ENCODE measurements at regions not wholly inside any gene's neighbourhood (a gene's known extent, or its start where the extent isn't known, plus 50 kb on each side); places are given as distances from the start of the nearest gene placed in this dataset.
A peak's percentile ranks its signal among the peaks of the same experiment; 100 is the strongest.
"Not testable (repeated sequence)": the region's sequence is repeated elsewhere in the genome, so short reads cannot be mapped to it uniquely, and the experiment has no call there.

- no peaks in the 10 kb centered on the region for H3K9me3 ChIP-seq (ENCODE audit: control insufficient read depth in 2 of 2, insufficient read depth in 1 of 2, low read length in 1 of 2)
- no peaks in the 10 kb centered on the region for H3K4me1 ChIP-seq (ENCODE audit: control insufficient read depth in 2 of 2, insufficient read depth in 2 of 2, low read length in 2 of 2)
- WGBS: 10% methylated on average over 34 of the region's 34 CpGs
- H3K36me3 ChIP-seq (ENCODE audit: control insufficient read depth in 2 of 2, insufficient read depth in 2 of 2, low read length in 1 of 2): no peaks in the 10 kb centered on the region
- DNase-seq (ENCODE audit: low read depth in 6 of 9, low spot score in 9 of 9): no peak
- H3K27ac ChIP-seq (ENCODE audit: low read depth in 1 of 2, low read length in 1 of 2): peak overlapping the region in 1 of 2 donors; percentile 25
- H3K27me3 ChIP-seq (ENCODE audit: control insufficient read depth in 2 of 2, insufficient read depth in 1 of 2, low read length in 1 of 2): peaks cover 0 to 4% of the 10 kb centered on the region in 2 donors
- H3K4me3 ChIP-seq (ENCODE audit: low read length in 2 of 2): peak overlapping the region in 1 of 2 donors; percentile 25
Measured at GRCh38 chr7:54932818-54933543, 85.8 kb upstream of the EGFR start.

DNA sequence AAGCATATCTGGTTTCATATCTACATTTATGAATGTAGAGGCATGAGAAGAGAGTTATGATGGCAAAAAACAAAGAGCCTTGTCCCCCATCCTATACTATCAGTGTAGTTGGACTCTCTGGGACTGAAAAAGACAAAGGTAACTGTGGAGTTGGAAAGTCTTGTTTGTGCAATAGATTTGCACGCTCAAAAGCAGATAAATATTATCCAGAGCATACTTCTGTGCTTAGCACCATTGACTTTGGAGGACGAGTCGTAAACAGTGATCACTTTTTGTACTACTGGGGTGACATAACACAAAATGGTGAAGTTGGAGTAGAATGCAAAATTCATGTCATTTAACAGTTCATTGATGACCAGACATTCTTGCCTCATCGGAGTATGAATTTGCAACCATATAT is 85.2 kb upstream of the EGFR start:
- Histone ChIP-seq H3K27me3 (ENCODE audit: control insufficient read depth in 2 of 2, insufficient read depth in 1 of 2, low read length in 1 of 2) (peaks cover 0 to 4% of the 10 kb centered on the region in 2 donors), H3K4me1 (ENCODE audit: control insufficient read depth in 2 of 2, insufficient read depth in 2 of 2, low read length in 2 of 2) (no peaks in the 10 kb centered on the region), H3K4me3 (ENCODE audit: low read length in 2 of 2) (no peak overlapping the region), H3K27ac (ENCODE audit: low read depth in 1 of 2, low read length in 1 of 2) (no peak overlapping the region), H3K36me3 (ENCODE audit: control insufficient read depth in 2 of 2, insufficient read depth in 2 of 2, low read length in 1 of 2) (no peaks in the 10 kb centered on the region), H3K9me3 (ENCODE audit: control insufficient read depth in 2 of 2, insufficient read depth in 1 of 2, low read length in 1 of 2) (no peaks in the 10 kb centered on the region)
- WGBS: 91% methylated on average over 4 of the region's 4 CpGs
- no peak for DNase-seq (ENCODE audit: low read depth in 6 of 9, low spot score in 9 of 9)

- no peak overlapping the region for H3K4me3 ChIP-seq (ENCODE audit: low read length in 2 of 2)
- WGBS: 93% methylated on average over 3 of the region's 3 CpGs
- no peaks in the 10 kb centered on the region for H3K9me3 ChIP-seq (ENCODE audit: control insufficient read depth in 2 of 2, insufficient read depth in 1 of 2, low read length in 1 of 2)
- DNase-seq (ENCODE audit: low read depth in 6 of 9, low spot score in 9 of 9): no peak
- no peaks in the 10 kb centered on the region for H3K4me1 ChIP-seq (ENCODE audit: control insufficient read depth in 2 of 2, insufficient read depth in 2 of 2, low read length in 2 of 2)
- H3K27ac ChIP-seq (ENCODE audit: low read depth in 1 of 2, low read length in 1 of 2): no peak overlapping the region
- no peaks in the 10 kb centered on the region for H3K36me3 ChIP-seq (ENCODE audit: control insufficient read depth in 2 of 2, insufficient read depth in 2 of 2, low read length in 1 of 2)
- no peaks in the 10 kb centered on the region for H3K27me3 ChIP-seq (ENCODE audit: control insufficient read depth in 2 of 2, insufficient read depth in 1 of 2, low read length in 1 of 2)
Measured at GRCh38 chr7:54940748-54941147, 78.1 kb upstream of the EGFR start.

GRCh38 chr7:54944179-54944578 is 74.6 kb upstream of the EGFR start:
- no peak for DNase-seq (ENCODE audit: low read depth in 6 of 9, low spot score in 9 of 9)
- H3K36me3 ChIP-seq (ENCODE audit: control insufficient read depth in 2 of 2, insufficient read depth in 2 of 2, low read length in 1 of 2): no peaks in the 10 kb centered on the region
- H3K9me3 ChIP-seq (ENCODE audit: control insufficient read depth in 2 of 2, insufficient read depth in 1 of 2, low read length in 1 of 2): no peaks in the 10 kb centered on the region
- no peaks in the 10 kb centered on the region for H3K27me3 ChIP-seq (ENCODE audit: control insufficient read depth in 2 of 2, insufficient read depth in 1 of 2, low read length in 1 of 2)
- no peak overlapping the region for H3K4me3 ChIP-seq (ENCODE audit: low read length in 2 of 2)
- no peaks in the 10 kb centered on the region for H3K4me1 ChIP-seq (ENCODE audit: control insufficient read depth in 2 of 2, insufficient read depth in 2 of 2, low read length in 2 of 2)
- 90% methylated on average over 3 of the region's 3 CpGs for WGBS
- no peak overlapping the region for H3K27ac ChIP-seq (ENCODE audit: low read depth in 1 of 2, low read length in 1 of 2)

DNA sequence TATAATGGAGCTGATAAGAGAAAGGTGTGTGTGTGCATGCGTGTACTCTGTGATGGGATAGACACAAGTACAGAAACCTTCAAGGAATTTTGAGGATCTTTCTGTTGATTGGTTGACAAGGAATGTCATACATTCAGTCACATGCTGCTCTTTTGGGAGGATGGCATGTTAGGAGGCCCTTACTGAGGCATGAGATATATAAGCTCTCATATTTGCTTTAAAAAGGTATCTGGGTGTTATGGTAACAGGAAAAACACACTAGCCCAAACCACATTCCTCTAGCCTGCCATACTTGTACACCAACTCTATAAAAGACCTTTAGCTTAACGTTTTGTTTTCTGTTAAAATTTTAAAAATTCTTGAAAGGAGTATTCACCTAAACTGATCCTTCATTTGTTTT is 72.5 kb upstream of the EGFR start:
- peak overlapping the region in 1 of 2 donors; percentile 43 for H3K27ac ChIP-seq (ENCODE audit: low read depth in 1 of 2, low read length in 1 of 2)
- no peaks in the 10 kb centered on the region for H3K4me1 ChIP-seq (ENCODE audit: control insufficient read depth in 2 of 2, insufficient read depth in 2 of 2, low read length in 2 of 2)
- H3K27me3 ChIP-seq (ENCODE audit: control insufficient read depth in 2 of 2, insufficient read depth in 1 of 2, low read length in 1 of 2): no peaks in the 10 kb centered on the region
- 93% methylated on average over 2 of the region's 2 CpGs for WGBS
- H3K9me3 ChIP-seq (ENCODE audit: control insufficient read depth in 2 of 2, insufficient read depth in 1 of 2, low read length in 1 of 2): no peaks in the 10 kb centered on the region
- no peak overlapping the region for H3K4me3 ChIP-seq (ENCODE audit: low read length in 2 of 2)
- H3K36me3 ChIP-seq (ENCODE audit: control insufficient read depth in 2 of 2, insufficient read depth in 2 of 2, low read length in 1 of 2): no peaks in the 10 kb centered on the region
- DNase-seq (ENCODE audit: low read depth in 6 of 9, low spot score in 9 of 9): no peak

- no peak overlapping the region for H3K27ac ChIP-seq (ENCODE audit: low read depth in 1 of 2, low read length in 1 of 2)
- H3K4me3 ChIP-seq (ENCODE audit: low read length in 2 of 2): no peak overlapping the region
- no peaks in the 10 kb centered on the region for H3K27me3 ChIP-seq (ENCODE audit: control insufficient read depth in 2 of 2, insufficient read depth in 1 of 2, low read length in 1 of 2)
- H3K9me3 ChIP-seq (ENCODE audit: control insufficient read depth in 2 of 2, insufficient read depth in 1 of 2, low read length in 1 of 2): no peaks in the 10 kb centered on the region
- no peak for DNase-seq (ENCODE audit: low read depth in 6 of 9, low spot score in 9 of 9)
- WGBS: 73% methylated on average over 3 of the region's 3 CpGs
- no peaks in the 10 kb centered on the region for H3K4me1 ChIP-seq (ENCODE audit: control insufficient read depth in 2 of 2, insufficient read depth in 2 of 2, low read length in 2 of 2)
- no peaks in the 10 kb centered on the region for H3K36me3 ChIP-seq (ENCODE audit: control insufficient read depth in 2 of 2, insufficient read depth in 2 of 2, low read length in 1 of 2)
Measured at GRCh38 chr7:54946764-54947163, 72.1 kb upstream of the EGFR start.

- H3K4me3 ChIP-seq (ENCODE audit: low read length in 2 of 2): no peak overlapping the region
- 92% methylated on average over 4 of the region's 4 CpGs for WGBS
- no peak for DNase-seq (ENCODE audit: low read depth in 6 of 9, low spot score in 9 of 9)
- H3K36me3 ChIP-seq (ENCODE audit: control insufficient read depth in 2 of 2, insufficient read depth in 2 of 2, low read length in 1 of 2): no peaks in the 10 kb centered on the region
- H3K27me3 ChIP-seq (ENCODE audit: control insufficient read depth in 2 of 2, insufficient read depth in 1 of 2, low read length in 1 of 2): no peaks in the 10 kb centered on the region
- H3K4me1 ChIP-seq (ENCODE audit: control insufficient read depth in 2 of 2, insufficient read depth in 2 of 2, low read length in 2 of 2): no peaks in the 10 kb centered on the region
- peak overlapping the region in 1 of 2 donors; percentile 18 for H3K27ac ChIP-seq (ENCODE audit: low read depth in 1 of 2, low read length in 1 of 2)
- no peaks in the 10 kb centered on the region for H3K9me3 ChIP-seq (ENCODE audit: control insufficient read depth in 2 of 2, insufficient read depth in 1 of 2, low read length in 1 of 2)
Measured at GRCh38 chr7:54947266-54947665, 71.6 kb upstream of the EGFR start.

DNA sequence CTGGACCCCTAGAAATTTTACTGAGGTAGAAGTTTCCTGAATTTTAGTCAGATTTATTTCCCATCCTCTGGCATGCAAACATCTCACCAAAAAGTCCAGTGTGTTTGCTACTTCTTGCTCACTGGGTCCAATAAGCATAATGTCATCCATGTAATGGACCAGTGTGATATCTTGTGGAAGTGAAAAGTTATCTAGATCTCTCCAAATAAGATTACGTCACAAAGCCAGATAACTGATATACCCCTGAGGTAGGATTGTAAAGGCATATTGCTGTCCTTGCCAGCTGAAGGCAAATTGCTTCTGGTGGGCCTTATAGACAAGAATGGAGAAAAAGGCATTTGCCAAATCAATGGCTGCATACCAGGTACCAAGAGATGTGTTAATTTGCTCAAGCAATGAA is 69.3 kb upstream of the EGFR start:
- not testable (repeated sequence) for H3K9me3 ChIP-seq (ENCODE audit: control insufficient read depth in 2 of 2, insufficient read depth in 1 of 2, low read length in 1 of 2); H3K36me3 ChIP-seq (ENCODE audit: control insufficient read depth in 2 of 2, insufficient read depth in 2 of 2, low read length in 1 of 2); DNase-seq (ENCODE audit: low read depth in 6 of 9, low spot score in 9 of 9); H3K27me3 ChIP-seq (ENCODE audit: control insufficient read depth in 2 of 2, insufficient read depth in 1 of 2, low read length in 1 of 2); H3K4me3 ChIP-seq (ENCODE audit: low read length in 2 of 2); H3K4me1 ChIP-seq (ENCODE audit: control insufficient read depth in 2 of 2, insufficient read depth in 2 of 2, low read length in 2 of 2); H3K27ac ChIP-seq (ENCODE audit: low read depth in 1 of 2, low read length in 1 of 2)
- WGBS: 94% methylated on average over 1 of the region's 1 CpG

DNA sequence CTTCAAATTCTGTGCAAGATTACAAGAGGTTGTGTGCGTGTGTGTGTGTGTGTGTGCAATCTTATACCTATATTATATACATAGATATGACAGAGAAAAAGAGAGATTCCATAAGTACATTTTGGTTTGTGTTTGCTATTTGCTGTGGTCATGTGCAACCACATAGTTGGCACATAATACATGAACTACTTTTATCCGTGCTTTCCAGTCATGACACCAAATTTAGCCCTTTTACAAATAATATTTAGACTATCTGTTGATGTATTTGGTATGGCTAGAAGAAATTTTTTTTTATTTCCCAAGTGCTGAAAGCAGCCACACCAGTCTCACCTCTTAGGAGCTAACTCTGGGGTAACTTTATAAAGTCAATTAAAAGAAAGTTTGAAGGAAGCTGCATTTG is 63.5 kb upstream of the EGFR start:
- DNase-seq (ENCODE audit: low read depth in 6 of 9, low spot score in 9 of 9): no peak
- H3K27me3 ChIP-seq (ENCODE audit: control insufficient read depth in 2 of 2, insufficient read depth in 1 of 2, low read length in 1 of 2): no peaks in the 10 kb centered on the region
- WGBS: 47% methylated on average over 2 of the region's 2 CpGs
- H3K9me3 ChIP-seq (ENCODE audit: control insufficient read depth in 2 of 2, insufficient read depth in 1 of 2, low read length in 1 of 2): no peaks in the 10 kb centered on the region
- H3K4me3 ChIP-seq (ENCODE audit: low read length in 2 of 2): no peak overlapping the region
- no peaks in the 10 kb centered on the region for H3K36me3 ChIP-seq (ENCODE audit: control insufficient read depth in 2 of 2, insufficient read depth in 2 of 2, low read length in 1 of 2)
- H3K4me1 ChIP-seq (ENCODE audit: control insufficient read depth in 2 of 2, insufficient read depth in 2 of 2, low read length in 2 of 2): peaks cover 0 to 5% of the 10 kb centered on the region in 2 donors
- H3K27ac ChIP-seq (ENCODE audit: low read depth in 1 of 2, low read length in 1 of 2): no peak overlapping the region
